WTC11 (cell line): ENCODE measurements at regions not wholly inside any gene's neighbourhood (a gene's known extent, or its start where the extent isn't known, plus 50 kb on each side); places are given as distances from the start of the nearest gene placed in this dataset.

ENCODE experiments used
- ATAC-seq: fragments of 200-7000 bp; cut with Tn5 transposase; 2 replicates; pipeline ENCODE4 v1.10.0; 2021; ENCODE audit warnings: mild to moderate bottlenecking, moderate library complexity
- CTCF ChIA-PET: fragments of 300-600 bp; sonication (Branson Sonifier 250); formaldehyde crosslinking; loops from one replicate; lab custom pipeline; 2021; ENCODE audit warnings: antibody characterized with exemption; lab: Charles Lee
- POLR2A ChIA-PET: fragments of 350-600 bp; sonication (Branson Sonifier 250); formaldehyde crosslinking; loops from one replicate; lab custom pipeline; 2021; ENCODE audit warnings: antibody characterized with exemption; lab: Charles Lee
- DNase-seq: peaks from one replicate; pipeline ENCODE4 v3.0.0; 2021; ENCODE audit warnings: low spot score
- H3K27ac Mint-ChIP-seq: 2 replicates; pipeline ENCODE4 v1.8.0; 2021; ENCODE audit warnings: mixed read lengths
- H3K27me3 Mint-ChIP-seq: 2 replicates; pipeline ENCODE4 v1.8.0; 2021; ENCODE audit warnings: low read depth, mild to moderate bottlenecking, moderate library complexity, mixed read lengths
- H3K36me3 Mint-ChIP-seq: 2 replicates; pipeline ENCODE4 v1.8.0; 2021; ENCODE audit warnings: mixed read lengths
- H3K4me1 Mint-ChIP-seq: 2 replicates; pipeline ENCODE4 v1.8.0; 2022; ENCODE audit warnings: mixed read lengths
- H3K4me3 Mint-ChIP-seq: 2 replicates; pipeline ENCODE4 v1.8.0; 2021; ENCODE audit warnings: mild to moderate bottlenecking, moderate library complexity, mixed read lengths
- H3K9me3 Mint-ChIP-seq: 2 replicates; pipeline ENCODE4 v1.8.0; 2021; ENCODE audit warnings: mixed read lengths
- CBFB ChIP-seq: sonication (generic); formaldehyde crosslinking; IDR thresholded peaks from 2 replicates; pipeline ENCODE4 v1.8.1; 2022; ENCODE audit warnings: mild to moderate bottlenecking, low read depth, missing genetic modification reagents
- E2F1 ChIP-seq: sonication (generic); formaldehyde crosslinking; IDR thresholded peaks from 2 replicates; pipeline ENCODE4 v1.8.0; 2022; ENCODE audit warnings: mild to moderate bottlenecking, missing genetic modification reagents
- FOXP1 ChIP-seq: sonication (generic); formaldehyde crosslinking; IDR thresholded peaks from 2 replicates; pipeline ENCODE4 v1.8.0; 2022; ENCODE audit warnings: missing genetic modification reagents, mild to moderate bottlenecking, moderate library complexity, borderline replicate concordance
- HMGA2 ChIP-seq: fragments of 250-450 bp; sonication (Bioruptor Pico); IDR thresholded peaks from 2 replicates; pipeline ENCODE4 v1.4.0; 2021; ENCODE audit warnings: mild to moderate bottlenecking, moderate library complexity
- JAZF1 ChIP-seq: fragments of 250-450 bp; sonication (Bioruptor Pico); IDR thresholded peaks from 2 replicates; pipeline ENCODE4 v1.9.0; 2021; ENCODE audit warnings: moderate library complexity, mild to moderate bottlenecking, inconsistent platforms
- PRRX2 ChIP-seq: fragments of 250-450 bp; sonication (Bioruptor Pico); IDR thresholded peaks from 2 replicates; pipeline ENCODE4 v1.8.0; 2021; ENCODE audit warnings: mild to moderate bottlenecking
- RORB ChIP-seq: fragments of 250-450 bp; sonication (Bioruptor Pico); IDR thresholded peaks from 2 replicates; pipeline ENCODE4 v1.9.0; 2021; ENCODE audit warnings: mild to moderate bottlenecking
- ZMAT4 ChIP-seq: fragments of 250-450 bp; sonication (Bioruptor Pico); IDR thresholded peaks from 2 replicates; pipeline ENCODE4 v1.9.0; 2021; ENCODE audit warnings: mild to moderate bottlenecking
- ZNF121 ChIP-seq: sonication (generic); formaldehyde crosslinking; IDR thresholded peaks from 2 replicates; pipeline ENCODE4 v1.8.0; 2023; ENCODE audit warnings: missing genetic modification reagents
- ZNF138 ChIP-seq: sonication (generic); formaldehyde crosslinking; conservative IDR thresholded peaks from 2 replicates; pipeline ENCODE4 v1.8.1; 2022; ENCODE audit warnings: mild to moderate bottlenecking, moderate library complexity, missing genetic modification reagents
- ZNF281 ChIP-seq: sonication (generic); formaldehyde crosslinking; IDR thresholded peaks from 2 replicates; pipeline ENCODE4 v1.8.0; 2023; ENCODE audit warnings: mild to moderate bottlenecking, missing genetic modification reagents
- ZNF423 ChIP-seq: fragments of 250-450 bp; sonication (Bioruptor Pico); IDR thresholded peaks from 2 replicates; pipeline ENCODE4 v2.1.2; 2022; ENCODE audit warnings: mild to moderate bottlenecking, moderate library complexity
- ZNF512 ChIP-seq: sonication (generic); formaldehyde crosslinking; IDR thresholded peaks from 2 replicates; pipeline ENCODE4 v1.8.1; 2022; ENCODE audit warnings: missing genetic modification reagents, borderline replicate concordance
- ZNF532 ChIP-seq: fragments of 250-450 bp; sonication (Bioruptor Pico); IDR thresholded peaks from 2 replicates; pipeline ENCODE4 v1.9.0; 2021; ENCODE audit warnings: mild to moderate bottlenecking, borderline replicate concordance
- ZSCAN18 ChIP-seq: fragments of 250-450 bp; sonication (Bioruptor Pico); IDR thresholded peaks from 2 replicates; pipeline ENCODE4 v2.1.2; 2022; ENCODE audit warnings: mild to moderate bottlenecking, moderate library complexity

GRCh38 chr6:15875797-15876196 is 213.0 kb upstream of the DTNBP1 start (continued):
- TF ChIP-seq ZNF281 (no peak), ZNF423 (no peak), FOXP1 (CRISPR knock-in tag) (no peak), JAZF1 (no peak), PRRX2 (CRISPR knock-in tag) (no peak), ZNF532 (CRISPR knock-in tag) (no peak), ZMAT4 (CRISPR knock-in tag) (no peak), ZSCAN18 (CRISPR knock-in tag) (no peak), E2F1 (CRISPR knock-in tag) (no peak), RORB (CRISPR knock-in tag) (no peak)

GRCh38 chr6:15874821-15875220 is 212.0 kb upstream of the DTNBP1 start:
- DNase-seq: no peak
- H3K36me3 Mint-ChIP-seq: no peaks in the 10 kb centered on the region
- no peaks in the 10 kb centered on the region for H3K9me3 Mint-ChIP-seq
- POLR2A ChIA-PET: no interaction called here
- no peak overlapping the region for H3K27ac Mint-ChIP-seq
- no peak for ATAC-seq
- H3K4me1 Mint-ChIP-seq: peaks cover 22% of the 10 kb centered on the region
- TF ChIP-seq ZNF121 (CRISPR knock-in tag): no peak
- TF ChIP-seq CBFB: no peak
- TF ChIP-seq HMGA2 (CRISPR knock-in tag): no peak
- TF ChIP-seq ZNF138 (CRISPR knock-in tag): no peak
- no peak for TF ChIP-seq ZNF512 (CRISPR knock-in tag)
- TF ChIP-seq, all 79 proteins: peak for 0
- Mint-ChIP-seq H3K4me3 (no peak overlapping the region), H3K27me3 (peaks cover 5% of the 10 kb centered on the region; the same call in 1 of the 2 replicates)
- CTCF ChIA-PET: interaction anchor here (1.0 to 2.7 kb wide), 4 partner anchors 8 to 309 kb away, joined by 3 to 13 read pairs (median 6); partner anchors contain the start of gene MYLIP
